GM18505 (cell line): ENCODE measurements at regions not wholly inside any gene's neighbourhood (a gene's known extent, or its start where the extent isn't known, plus 50 kb on each side); places are given as distances from the start of the nearest gene placed in this dataset.

Experiments used
- ATAC-seq: cut with Tn5 transposase; IDR thresholded peaks from one replicate; pipeline ENCODE4 v1.9.1; 2021; ENCODE audit not compliant: unreplicated experiment
- POLR2A ChIP-seq: IDR thresholded peaks from 4 replicates; pipeline ENCODE4 v1.6.1; 2011; ENCODE audit warnings: borderline replicate concordance; ENCODE audit not compliant: insufficient read depth, insufficient read length; ENCODE audit errors: extremely low read depth

GRCh38 chr2:120984452-120985173, 248.9 kb downstream of the GLI2 start:
- TF ChIP-seq POLR2A = no peak
- ATAC-seq = no peak

GRCh38 chr2:120985174-120985996, 249.7 kb downstream of the GLI2 start:
- ATAC-seq = no peak
- TF ChIP-seq POLR2A = no peak

DNA sequence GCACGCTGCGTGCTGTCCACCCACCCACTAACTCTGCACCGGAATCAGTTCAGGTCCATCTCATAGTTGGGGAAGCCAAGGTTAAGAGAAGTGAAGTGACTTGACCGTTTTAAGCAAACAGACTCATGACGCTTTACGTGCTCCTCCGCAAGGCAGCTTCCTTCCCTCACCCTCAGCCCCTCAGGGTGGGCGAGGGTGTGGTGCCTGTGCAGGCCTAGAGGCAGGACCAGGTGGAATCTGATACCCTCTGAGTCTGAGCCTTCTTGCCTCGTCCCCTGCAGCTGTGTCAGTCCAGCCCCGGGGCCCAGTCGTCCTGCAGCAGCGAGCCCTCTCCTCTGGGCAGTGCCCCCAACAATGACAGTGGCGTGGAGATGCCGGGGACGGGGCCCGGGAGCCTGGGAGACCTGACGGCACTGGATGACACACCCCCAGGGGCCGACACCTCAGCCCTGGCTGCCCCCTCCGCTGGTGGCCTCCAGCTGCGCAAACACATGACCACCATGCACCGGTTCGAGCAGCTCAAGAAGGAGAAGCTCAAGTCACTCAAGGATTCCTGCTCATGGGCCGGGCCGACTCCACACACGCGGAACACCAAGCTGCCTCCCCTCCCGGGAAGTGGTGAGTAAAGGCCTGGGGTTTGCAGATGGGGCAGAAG, 250.5 kb downstream of the GLI2 start:
- TF ChIP-seq POLR2A = no peak
- no peak for ATAC-seq

GRCh38 chr2:120986898-120987650, 251.4 kb downstream of the GLI2 start:
- ATAC-seq = no peak
- TF ChIP-seq POLR2A = no peak

- no peak for ATAC-seq
- TF ChIP-seq POLR2A = no peak
Observed at GRCh38 chr2:120988051-120988699, 252.5 kb downstream of the GLI2 start.

DNA sequence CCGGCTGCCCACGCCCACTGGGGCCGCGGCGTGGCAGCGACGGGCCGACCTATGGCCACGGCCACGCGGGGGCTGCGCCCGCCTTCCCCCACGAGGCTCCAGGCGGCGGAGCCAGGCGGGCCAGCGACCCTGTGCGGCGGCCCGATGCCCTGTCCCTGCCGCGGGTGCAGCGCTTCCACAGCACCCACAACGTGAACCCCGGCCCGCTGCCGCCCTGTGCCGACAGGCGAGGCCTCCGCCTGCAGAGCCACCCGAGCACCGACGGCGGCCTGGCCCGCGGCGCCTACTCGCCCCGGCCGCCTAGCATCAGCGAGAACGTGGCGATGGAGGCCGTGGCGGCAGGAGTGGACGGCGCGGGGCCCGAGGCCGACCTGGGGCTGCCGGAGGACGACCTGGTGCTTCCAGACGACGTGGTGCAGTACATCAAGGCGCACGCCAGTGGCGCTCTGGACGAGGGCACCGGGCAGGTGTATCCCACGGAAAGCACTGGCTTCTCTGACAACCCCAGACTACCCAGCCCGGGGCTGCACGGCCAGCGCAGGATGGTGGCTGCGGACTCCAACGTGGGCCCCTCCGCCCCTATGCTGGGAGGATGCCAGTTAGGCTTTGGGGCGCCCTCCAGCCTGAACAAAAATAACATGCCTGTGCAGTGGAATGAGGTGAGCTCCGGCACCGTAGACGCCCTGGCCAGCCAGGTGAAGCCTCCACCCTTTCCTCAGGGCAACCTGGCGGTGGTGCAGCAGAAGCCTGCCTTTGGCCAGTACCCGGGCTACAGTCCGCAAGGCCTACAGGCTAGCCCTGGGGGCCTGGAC, 253.2 kb downstream of the GLI2 start:
- ATAC-seq = no peak
- TF ChIP-seq POLR2A = no peak

DNA sequence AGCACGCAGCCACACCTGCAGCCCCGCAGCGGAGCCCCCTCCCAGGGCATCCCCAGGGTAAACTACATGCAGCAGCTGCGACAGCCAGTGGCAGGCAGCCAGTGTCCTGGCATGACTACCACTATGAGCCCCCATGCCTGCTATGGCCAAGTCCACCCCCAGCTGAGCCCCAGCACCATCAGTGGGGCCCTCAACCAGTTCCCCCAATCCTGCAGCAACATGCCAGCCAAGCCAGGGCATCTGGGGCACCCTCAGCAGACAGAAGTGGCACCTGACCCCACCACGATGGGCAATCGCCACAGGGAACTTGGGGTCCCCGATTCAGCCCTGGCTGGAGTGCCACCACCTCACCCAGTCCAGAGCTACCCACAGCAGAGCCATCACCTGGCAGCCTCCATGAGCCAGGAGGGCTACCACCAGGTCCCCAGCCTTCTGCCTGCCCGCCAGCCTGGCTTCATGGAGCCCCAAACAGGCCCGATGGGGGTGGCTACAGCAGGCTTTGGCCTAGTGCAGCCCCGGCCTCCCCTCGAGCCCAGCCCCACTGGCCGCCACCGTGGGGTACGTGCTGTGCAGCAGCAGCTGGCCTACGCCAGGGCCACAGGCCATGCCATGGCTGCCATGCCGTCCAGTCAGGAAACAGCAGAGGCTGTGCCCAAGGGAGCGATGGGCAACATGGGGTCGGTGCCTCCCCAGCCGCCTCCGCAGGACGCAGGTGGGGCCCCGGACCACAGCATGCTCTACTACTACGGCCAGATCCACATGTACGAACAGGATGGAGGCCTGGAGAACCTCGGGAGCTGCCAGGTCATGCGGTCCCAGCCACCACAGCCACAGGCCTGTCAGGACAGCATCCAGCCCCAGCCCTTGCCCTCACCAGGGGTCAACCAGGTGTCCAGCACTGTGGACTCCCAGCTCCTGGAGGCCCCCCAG, 254.1 kb downstream of the GLI2 start:
- no peak for TF ChIP-seq POLR2A
- no peak for ATAC-seq

GRCh38 chr2:120990451-120990871, 254.8 kb downstream of the GLI2 start:
- ATAC-seq = no peak
- TF ChIP-seq POLR2A = no peak

GRCh38 chr2:120991441-120991840, 255.8 kb downstream of the GLI2 start:
- ATAC-seq = no peak
- TF ChIP-seq POLR2A = no peak

- TF ChIP-seq POLR2A = no peak
- ATAC-seq = no peak
Observed at GRCh38 chr2:120992791-120993555, 257.3 kb downstream of the GLI2 start.
